PC-3 (cell line): ENCODE measurements at regions not wholly inside any gene's neighbourhood (a gene's known extent, or its start where the extent isn't known, plus 50 kb on each side); places are given as distances from the start of the nearest gene placed in this dataset.

Source experiments
- ATAC-seq: fragments of 200-7000 bp; cut with Tn5 transposase; 2 replicates; pipeline ENCODE4 v1.9.1; 2020; ENCODE audit warnings: mild to moderate bottlenecking, moderate library complexity
- BruUV-seq: library from RNA; stranded (reverse); fragments of 400-500 nt; replicated peaks from 2 replicates; lab custom pipeline; 2021; lab: Mats Ljungman, UMichigan
- CTCF ChIA-PET: fragments of 300-600 bp; sonication (Branson Sonifier 250); formaldehyde crosslinking; loops from one replicate; lab custom pipeline; 2022; ENCODE audit warnings: antibody characterized with exemption; lab: Charles Lee
- POLR2A ChIA-PET: fragments of 300-600 bp; sonication (Branson Sonifier 250); formaldehyde crosslinking; loops from one replicate; lab custom pipeline; 2022; ENCODE audit warnings: antibody characterized with exemption; ENCODE audit not compliant: unreplicated experiment; lab: Charles Lee
- DNase-seq: peaks from one replicate; pipeline ENCODE4 v3.0.0-alpha.2; 2015
- H2AFZ ChIP-seq: fragments of 300-600 bp; sonication (generic); 2 replicates; pipeline ENCODE4 v1.6.0; 2016; ENCODE audit warnings: antibody characterized with exemption, low read length
- H3F3A ChIP-seq: fragments of 300-600 bp; sonication (generic); one replicate; pipeline ENCODE4 v1.6.0; 2017; ENCODE audit warnings: antibody characterized with exemption, low read length, control low read depth, mild to moderate bottlenecking; ENCODE audit not compliant: unreplicated experiment
- H3K27ac ChIP-seq: fragments of 300-600 bp; sonication (generic); 2 replicates; pipeline ENCODE4 v1.5.1; 2016; ENCODE audit warnings: mild to moderate bottlenecking, low read length
- H3K27me3 ChIP-seq: fragments of 300-600 bp; sonication (generic); 2 replicates; pipeline ENCODE4 v1.6.1; 2016; ENCODE audit warnings: low read length, mixed read lengths
- H3K36me3 ChIP-seq: fragments of 300-600 bp; sonication (generic); 2 replicates; pipeline ENCODE4 v1.6.1; 2016; ENCODE audit warnings: low read depth, mixed run types, low read length, mixed read lengths
- H3K4me1 ChIP-seq: fragments of 300-600 bp; sonication (generic); 2 replicates; pipeline ENCODE4 v1.5.1; 2016; ENCODE audit warnings: low read length; ENCODE audit not compliant: insufficient read depth
- H3K4me2 ChIP-seq: fragments of 300-600 bp; sonication (generic); 2 replicates; pipeline ENCODE4 v1.6.0; 2016; ENCODE audit warnings: low read length
- H3K4me3 ChIP-seq: fragments of 300-600 bp; sonication (generic); 2 replicates; pipeline ENCODE4 v1.5.1; 2016; ENCODE audit warnings: mild to moderate bottlenecking, low read length, mixed read lengths
- H3K79me2 ChIP-seq: fragments of 300-600 bp; sonication (generic); 2 replicates; pipeline ENCODE4 v1.6.1; 2017; ENCODE audit warnings: low read length, mixed read lengths
- H3K9ac ChIP-seq: fragments of 300-600 bp; sonication (generic); 2 replicates; pipeline ENCODE4 v1.6.0; 2016; ENCODE audit warnings: mild to moderate bottlenecking, low read length
- H3K9me2 ChIP-seq: fragments of 300-600 bp; sonication (generic); replicated peaks from 2 replicates; pipeline ENCODE4 v1.6.1; 2016; ENCODE audit warnings: mixed run types, low read length, mixed read lengths
- H3K9me3 ChIP-seq: fragments of 300-600 bp; sonication (generic); 2 replicates; pipeline ENCODE4 v1.6.1; 2016; ENCODE audit warnings: low read length, mixed read lengths
- H4K20me1 ChIP-seq: fragments of 300-600 bp; sonication (generic); 2 replicates; pipeline ENCODE4 v1.6.1; 2016; ENCODE audit warnings: low read length, mixed read lengths
- EZH2 ChIP-seq: fragments of 300-600 bp; sonication (generic); IDR thresholded peaks from one replicate; pipeline ENCODE4 v1.6.1; 2017; ENCODE audit warnings: antibody characterized with exemption, mild to moderate bottlenecking, low read length; ENCODE audit not compliant: unreplicated experiment
- EZH2phosphoT487 ChIP-seq: fragments of 300-600 bp; sonication (generic); IDR thresholded peaks from 2 replicates; pipeline ENCODE4 v1.6.1; 2018; ENCODE audit warnings: mild to moderate bottlenecking, antibody characterized with exemption, low read length, borderline replicate concordance
- intact Hi-C: fragments of 100-400 bp; cut with micrococcal nuclease; formaldehyde crosslinking; loops from 2 replicates; pipeline ENCODE4 v1.9.0; 2023
- TF ChIP-seq, protein P1 (sequence below): fragments of 300-600 bp; sonication (generic); conservative IDR thresholded peaks from 2 replicates; pipeline ENCODE4 v1.5.1; 2017; ENCODE audit warnings: antibody characterized with exemption, low read depth, mild to moderate bottlenecking, low read length

GRCh38 chr3:90091549-90091948 lies 984.1 kb downstream of the EPHA3 start:
- no peaks in the 10 kb centered on the region; the same call in 1 of the 2 replicates for H3K27me3 ChIP-seq
- H3K4me1 ChIP-seq, result no peaks in the 10 kb centered on the region
- DNase-seq (peak; percentile 59), ATAC-seq (peak; percentile 92)
- no peak overlapping the region for H3K4me2 ChIP-seq
- ChIA-PET POLR2A (interaction anchor here (0.7 kb wide), 1 partner anchor 197 kb away, joined by 6 read pairs; no protein-coding TSS in a partner anchor), CTCF (interaction anchor here (0.6 to 1.4 kb wide), 3 partner anchors 513 to 1872 kb away, joined by 3 to 6 read pairs (median 5); no protein-coding TSS in a partner anchor)
- H2AFZ ChIP-seq, result no peak overlapping the region
- H3K27ac ChIP-seq, result no peak overlapping the region
- intact Hi-C loops, result loop anchor here (5.0 to 10.0 kb wide), 2 partner anchors 239 to 977 kb away; no protein-coding TSS in a partner anchor
- H3K9me3 ChIP-seq, result no peaks in the 10 kb centered on the region
- H3F3A ChIP-seq, result no peaks in the 10 kb centered on the region
- BruUV-seq, result no TSS peak
- H4K20me1 ChIP-seq, result no peaks in the 10 kb centered on the region
- TF ChIP-seq EZH2phosphoT487, result no peak
- TF ChIP-seq, protein P1, sequence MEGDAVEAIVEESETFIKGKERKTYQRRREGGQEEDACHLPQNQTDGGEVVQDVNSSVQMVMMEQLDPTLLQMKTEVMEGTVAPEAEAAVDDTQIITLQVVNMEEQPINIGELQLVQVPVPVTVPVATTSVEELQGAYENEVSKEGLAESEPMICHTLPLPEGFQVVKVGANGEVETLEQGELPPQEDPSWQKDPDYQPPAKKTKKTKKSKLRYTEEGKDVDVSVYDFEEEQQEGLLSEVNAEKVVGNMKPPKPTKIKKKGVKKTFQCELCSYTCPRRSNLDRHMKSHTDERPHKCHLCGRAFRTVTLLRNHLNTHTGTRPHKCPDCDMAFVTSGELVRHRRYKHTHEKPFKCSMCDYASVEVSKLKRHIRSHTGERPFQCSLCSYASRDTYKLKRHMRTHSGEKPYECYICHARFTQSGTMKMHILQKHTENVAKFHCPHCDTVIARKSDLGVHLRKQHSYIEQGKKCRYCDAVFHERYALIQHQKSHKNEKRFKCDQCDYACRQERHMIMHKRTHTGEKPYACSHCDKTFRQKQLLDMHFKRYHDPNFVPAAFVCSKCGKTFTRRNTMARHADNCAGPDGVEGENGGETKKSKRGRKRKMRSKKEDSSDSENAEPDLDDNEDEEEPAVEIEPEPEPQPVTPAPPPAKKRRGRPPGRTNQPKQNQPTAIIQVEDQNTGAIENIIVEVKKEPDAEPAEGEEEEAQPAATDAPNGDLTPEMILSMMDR, result peak; percentile 68
- no peak overlapping the region for H3K4me3 ChIP-seq
- no peaks in the 10 kb centered on the region for H3K79me2 ChIP-seq
- no peak overlapping the region for H3K9ac ChIP-seq
- no peaks in the 10 kb centered on the region for H3K36me3 ChIP-seq
- no peaks in the 10 kb centered on the region for H3K9me2 ChIP-seq

DNA sequence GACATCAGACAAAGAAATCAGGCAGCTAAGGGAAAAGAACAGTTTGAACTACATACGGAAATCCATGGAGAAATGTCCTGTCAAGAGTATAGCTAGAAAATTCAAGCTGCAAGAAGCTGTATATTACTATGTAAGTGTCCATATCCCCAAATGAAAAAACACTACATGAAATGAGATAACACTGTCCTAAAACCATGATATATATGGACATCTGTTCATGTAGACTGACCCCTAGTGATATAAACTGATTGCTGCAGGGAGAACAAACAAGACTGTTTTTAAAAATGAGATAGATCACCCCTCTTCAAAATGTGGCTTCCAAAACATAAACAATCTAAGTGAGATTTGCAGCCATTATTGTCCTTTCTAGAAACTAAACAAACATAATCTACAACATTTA lies 985.6 kb downstream of the EPHA3 start:
- Histone ChIP-seq H3K4me3 (no peak overlapping the region), H2AFZ (0 out of 2 replicates have a peak overlapping the region, but pooled peaks have one; percentile 6), H3K4me2 (no peak overlapping the region), H4K20me1 (no peaks in the 10 kb centered on the region), H3F3A (no peaks in the 10 kb centered on the region), H3K27me3 (no peaks in the 10 kb centered on the region; the same call in 1 of the 2 replicates), H3K36me3 (no peaks in the 10 kb centered on the region), H3K9me2 (no peaks in the 10 kb centered on the region), H3K9ac (no peak overlapping the region), H3K27ac (no peak overlapping the region), H3K9me3 (no peaks in the 10 kb centered on the region), H3K4me1 (no peaks in the 10 kb centered on the region), H3K79me2 (no peaks in the 10 kb centered on the region)
- intact Hi-C loops, result loop anchor here (1.0 to 10.0 kb wide), 3 partner anchors 241 to 1890 kb away; no protein-coding TSS in a partner anchor
- DNase-seq (peak; percentile 49), ATAC-seq (peak; percentile 46; the same call in 1 of the 2 replicates)
- TF ChIP-seq, protein P1, result peak; percentile 82
- no peak for TF ChIP-seq EZH2
- POLR2A ChIA-PET, result no interaction called here
- no TSS peak for BruUV-seq
- CTCF ChIA-PET, result no interaction called here

DNA sequence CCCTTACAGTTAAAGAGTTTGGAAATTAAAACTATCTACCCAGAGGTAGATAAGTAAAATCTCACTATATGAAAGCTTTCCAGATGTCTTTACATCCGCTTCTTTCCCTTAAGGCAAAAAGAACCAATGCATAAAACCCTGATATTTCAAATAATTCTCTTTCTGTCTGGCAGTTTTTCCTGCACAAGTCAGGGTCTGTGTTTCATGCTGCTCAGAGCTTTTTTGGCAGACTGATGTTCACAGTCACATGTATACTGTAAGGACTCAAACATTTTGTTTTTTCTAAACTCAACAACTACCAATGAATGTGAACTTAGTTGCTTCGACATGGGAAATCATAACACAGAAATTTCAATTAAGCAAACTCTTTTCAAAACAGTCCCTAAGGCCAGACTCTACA lies 988.4 kb downstream of the EPHA3 start:
- no peaks in the 10 kb centered on the region; the same call in 1 of the 2 replicates for H3K27me3 ChIP-seq

More for the DNA sequence above, 988.4 kb downstream of the EPHA3 start:
- ChIA-PET POLR2A (no interaction called here), CTCF (no interaction called here)
- intact Hi-C loops, result loop anchor here (10.0 kb wide), 1 partner anchor 981 kb away; no protein-coding TSS in a partner anchor
- no peaks in the 10 kb centered on the region for H3F3A ChIP-seq
- H3K4me2 ChIP-seq, result no peak overlapping the region
- no peaks in the 10 kb centered on the region for H3K79me2 ChIP-seq
- H3K9me3 ChIP-seq, result no peaks in the 10 kb centered on the region
- no peak for TF ChIP-seq EZH2phosphoT487
- no peak for TF ChIP-seq EZH2
- TF ChIP-seq, protein P1, result no peak
- DNase-seq (no peak), ATAC-seq (no peak)
- no peaks in the 10 kb centered on the region for H3K9me2 ChIP-seq
- H3K4me1 ChIP-seq, result no peaks in the 10 kb centered on the region
- no peaks in the 10 kb centered on the region for H3K36me3 ChIP-seq
- H3K27ac ChIP-seq, result no peak overlapping the region
- H3K4me3 ChIP-seq, result no peak overlapping the region
- no TSS peak for BruUV-seq
- no peaks in the 10 kb centered on the region for H4K20me1 ChIP-seq
- no peak overlapping the region for H2AFZ ChIP-seq
- H3K9ac ChIP-seq, result no peak overlapping the region
